ENCODE measurements at regions not wholly inside any gene's neighbourhood (a gene's known extent, or its start where the extent isn't known, plus 50 kb on each side); places are given as distances from the start of the nearest gene placed in this dataset.

DNA sequence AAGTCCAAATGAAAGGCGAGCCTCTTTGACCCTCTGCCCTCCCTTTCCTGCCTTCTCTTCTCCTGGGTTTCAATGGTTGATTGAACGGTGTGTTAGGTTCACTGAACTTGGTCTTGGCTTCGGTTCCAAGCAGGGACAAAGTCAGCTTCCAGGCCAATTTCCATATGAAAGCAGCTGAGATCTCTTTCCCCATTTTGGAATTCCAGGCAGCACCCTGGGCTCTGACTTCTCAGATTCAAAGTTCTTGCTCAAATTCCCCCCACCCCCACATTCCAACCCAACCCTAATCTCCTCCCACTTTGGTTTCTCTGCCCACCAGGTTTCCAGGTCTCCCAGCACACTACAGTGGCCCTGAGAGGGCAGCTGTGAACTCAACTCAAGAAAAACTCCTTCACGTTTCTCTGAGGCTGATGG lies 231.0 kb downstream of the INSIG2 start:
- no peaks in the 10 kb centered on the region for H3K36me3 ChIP-seq (ENCODE audit: insufficient read depth, low read length)
- H3K4me3 ChIP-seq (ENCODE audit: low read length) = peak overlapping the region; percentile 39
- H3K27me3 ChIP-seq (ENCODE audit: insufficient read depth, low read length) = no peaks in the 10 kb centered on the region
- peak overlapping the region; percentile 93 for H3K27ac ChIP-seq (ENCODE audit: low read depth, low read length)
- no peaks in the 10 kb centered on the region for H3K9me3 ChIP-seq (ENCODE audit: insufficient read depth, low read depth, low read length)
- WGBS = 0% methylated on average over 3 of the region's 4 CpGs
- peak overlapping the region; percentile 67 for H3K9ac ChIP-seq (ENCODE audit: low read depth, low read length)
- H3K4me1 ChIP-seq (ENCODE audit: insufficient read depth, low read length) = peaks cover 55% of the 10 kb centered on the region

DNA sequence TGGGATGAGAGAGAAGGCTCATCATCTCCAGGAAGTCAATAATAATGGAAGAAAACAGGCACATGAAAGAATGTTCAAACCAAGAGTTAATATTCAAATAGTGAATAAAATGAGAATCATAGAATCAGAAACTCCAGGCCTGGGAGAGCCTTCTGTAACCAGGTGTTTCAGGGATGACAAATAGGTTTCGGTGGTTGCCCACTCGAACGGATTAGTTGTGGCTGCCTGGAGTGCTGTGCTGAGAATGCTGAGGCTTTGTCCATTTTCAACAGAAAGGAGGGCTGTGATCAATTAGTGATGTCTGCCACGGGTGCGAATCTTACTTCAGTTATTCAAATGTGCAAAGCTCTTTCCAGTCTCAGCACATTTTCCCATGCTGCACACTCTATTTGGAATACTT lies 227.3 kb downstream of the INSIG2 start:
- Histone ChIP-seq H3K9me3 (ENCODE audit: insufficient read depth, low read depth, low read length) (no peaks in the 10 kb centered on the region), H3K4me1 (ENCODE audit: insufficient read depth, low read length) (peaks cover 54% of the 10 kb centered on the region), H3K4me3 (ENCODE audit: low read length) (no peak overlapping the region), H3K9ac (ENCODE audit: low read depth, low read length) (no peak overlapping the region), H3K27me3 (ENCODE audit: insufficient read depth, low read length) (no peaks in the 10 kb centered on the region), H3K27ac (ENCODE audit: low read depth, low read length) (no peak overlapping the region), H3K36me3 (ENCODE audit: insufficient read depth, low read length) (no peaks in the 10 kb centered on the region)
- 92% methylated on average over 5 of the region's 5 CpGs for WGBS

DNA sequence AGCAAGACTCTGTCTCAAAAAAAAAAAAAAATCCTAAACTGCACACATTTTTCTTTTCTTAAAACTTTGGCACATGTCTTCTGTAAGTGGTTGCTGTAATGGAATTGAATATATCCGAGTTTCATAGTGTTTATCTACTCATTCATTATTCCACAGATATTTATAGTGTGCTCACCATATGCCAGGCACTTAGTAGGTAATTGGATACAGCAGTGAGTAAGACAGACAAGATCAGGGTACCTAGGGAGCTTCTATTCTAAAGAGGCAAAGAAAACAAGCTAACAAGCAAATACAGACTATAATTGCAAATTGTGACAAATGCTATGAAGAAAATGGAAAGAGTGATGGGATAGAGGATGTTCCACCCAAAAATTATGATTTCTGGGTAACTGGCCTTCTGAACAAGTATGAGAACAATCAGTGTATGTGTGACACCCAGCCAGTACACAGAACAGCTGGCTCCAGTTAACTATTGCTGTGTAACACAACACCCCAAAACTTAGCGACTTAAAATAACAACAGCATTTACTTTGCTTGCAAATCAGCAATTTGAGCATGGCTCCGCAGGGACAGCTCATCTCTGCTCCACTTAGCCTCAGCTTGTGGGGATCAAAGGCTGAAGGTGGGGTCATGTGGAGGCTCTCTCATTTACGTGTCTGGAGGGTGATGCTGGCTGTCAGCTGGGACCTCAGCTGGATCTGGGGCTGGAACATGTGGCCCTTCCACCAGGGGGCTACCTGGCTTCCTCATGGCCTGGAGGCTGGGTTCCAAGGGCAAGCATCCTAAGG lies 224.9 kb downstream of the INSIG2 start:
- Histone ChIP-seq H3K9me3 (ENCODE audit: insufficient read depth, low read depth, low read length) (no peaks in the 10 kb centered on the region), H3K4me1 (ENCODE audit: insufficient read depth, low read length) (peaks cover 39% of the 10 kb centered on the region), H3K4me3 (ENCODE audit: low read length) (no peak overlapping the region), H3K27me3 (ENCODE audit: insufficient read depth, low read length) (peaks cover 7% of the 10 kb centered on the region; the same call in 1 of the 2 replicates), H3K36me3 (ENCODE audit: insufficient read depth, low read length) (no peaks in the 10 kb centered on the region), H3K27ac (ENCODE audit: low read depth, low read length) (no peak overlapping the region), H3K9ac (ENCODE audit: low read depth, low read length) (no peak overlapping the region)
- 22% methylated on average over 3 of the region's 4 CpGs for WGBS

DNA sequence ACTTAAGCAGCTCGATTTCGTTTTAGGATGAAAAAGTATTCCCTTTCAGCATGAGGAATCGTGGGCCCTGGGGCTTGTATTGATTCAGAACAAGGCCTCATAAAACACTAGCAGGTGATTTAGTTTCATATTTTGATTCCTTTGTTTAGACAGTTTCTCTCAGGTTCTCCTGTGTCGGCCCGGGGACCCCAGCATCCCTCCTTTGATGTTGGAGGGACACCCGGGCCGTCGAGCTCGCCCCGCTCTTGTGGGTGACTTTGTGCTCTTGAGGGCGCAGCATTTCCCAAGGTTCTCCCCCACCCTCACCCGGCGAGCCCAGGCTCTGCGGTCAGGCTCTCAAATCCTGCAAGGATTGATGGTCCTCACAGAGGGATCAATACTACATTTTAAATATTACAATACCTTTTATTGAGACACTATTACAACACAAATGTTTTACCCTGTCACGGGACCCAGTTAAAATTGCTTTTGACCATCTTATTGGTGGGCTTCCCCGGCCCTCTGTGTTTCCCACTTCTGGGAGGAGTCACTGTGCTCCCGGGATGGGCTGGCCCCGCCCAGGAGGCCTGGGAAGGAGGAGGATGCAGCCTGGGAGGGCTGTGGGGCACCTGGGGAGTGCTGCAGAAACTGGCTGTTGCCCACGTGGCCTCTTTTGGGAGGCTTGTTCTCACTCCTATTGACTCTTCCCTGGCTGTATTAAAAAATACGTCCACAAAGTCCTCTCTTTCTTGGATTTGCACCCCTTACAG lies 222.6 kb downstream of the INSIG2 start:
- peaks cover 22% of the 10 kb centered on the region for H3K4me1 ChIP-seq (ENCODE audit: insufficient read depth, low read length)
- H3K27ac ChIP-seq (ENCODE audit: low read depth, low read length) = peak overlapping the region; percentile 91

DNA sequence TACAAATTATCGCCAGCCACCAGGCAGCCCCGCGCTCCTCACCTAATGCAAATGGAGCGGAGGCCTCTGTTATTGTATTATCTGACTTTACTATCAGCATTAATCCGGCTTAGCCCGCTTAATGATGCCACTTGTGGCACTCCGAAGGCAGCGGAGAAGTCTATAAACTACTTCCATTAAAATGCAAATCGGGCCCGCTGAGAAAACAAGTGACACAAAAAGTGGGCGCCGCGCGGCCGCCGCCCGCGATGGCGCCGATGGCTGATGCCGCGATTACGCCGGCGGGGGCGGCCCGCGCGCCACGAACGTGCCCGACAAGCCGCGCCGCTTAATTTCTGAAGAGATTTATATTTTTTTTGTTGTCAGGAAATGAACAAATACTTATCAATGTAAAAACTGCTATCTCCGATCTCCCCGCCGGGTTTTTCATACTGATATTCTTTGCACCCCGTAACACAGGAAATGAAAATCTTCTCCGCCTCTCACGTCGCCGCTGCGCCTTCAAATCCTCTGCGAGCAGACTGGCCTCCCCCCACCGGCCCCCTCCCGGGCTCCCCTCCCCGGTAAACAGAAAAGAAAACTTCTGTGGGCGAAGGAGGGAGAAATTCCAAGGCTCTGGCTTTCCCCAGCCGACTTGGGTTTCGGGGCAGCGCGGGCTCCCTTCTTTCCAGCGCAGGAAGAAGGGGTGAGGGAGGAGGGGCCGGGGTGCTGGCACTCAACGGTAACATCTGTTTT lies 221.8 kb downstream of the INSIG2 start:
- H3K27me3 ChIP-seq (ENCODE audit: insufficient read depth, low read length) = peaks cover 8% of the 10 kb centered on the region; the same call in 1 of the 2 replicates
- peak overlapping the region; percentile 74 for H3K4me3 ChIP-seq (ENCODE audit: low read length)
- under 1% methylated on average over 56 of the region's 56 CpGs for WGBS
- H3K9ac ChIP-seq (ENCODE audit: low read depth, low read length) = peak overlapping the region; percentile 85
- no peaks in the 10 kb centered on the region for H3K9me3 ChIP-seq (ENCODE audit: insufficient read depth, low read depth, low read length)
- peak overlapping the region; percentile 91 for H3K27ac ChIP-seq (ENCODE audit: low read depth, low read length)
- H3K36me3 ChIP-seq (ENCODE audit: insufficient read depth, low read length) = no peaks in the 10 kb centered on the region
- peaks cover 22% of the 10 kb centered on the region for H3K4me1 ChIP-seq (ENCODE audit: insufficient read depth, low read length)

More for the DNA sequence above, 222.6 kb downstream of the INSIG2 start:
- Histone ChIP-seq H3K9me3 (ENCODE audit: insufficient read depth, low read depth, low read length) (no peaks in the 10 kb centered on the region), H3K9ac (ENCODE audit: low read depth, low read length) (peak overlapping the region; percentile 85), H3K4me3 (ENCODE audit: low read length) (peak overlapping the region; percentile 74), H3K27me3 (ENCODE audit: insufficient read depth, low read length) (peaks cover 8% of the 10 kb centered on the region; the same call in 1 of the 2 replicates), H3K36me3 (ENCODE audit: insufficient read depth, low read length) (no peaks in the 10 kb centered on the region)
- WGBS = 22% methylated on average over 20 of the region's 20 CpGs

DNA sequence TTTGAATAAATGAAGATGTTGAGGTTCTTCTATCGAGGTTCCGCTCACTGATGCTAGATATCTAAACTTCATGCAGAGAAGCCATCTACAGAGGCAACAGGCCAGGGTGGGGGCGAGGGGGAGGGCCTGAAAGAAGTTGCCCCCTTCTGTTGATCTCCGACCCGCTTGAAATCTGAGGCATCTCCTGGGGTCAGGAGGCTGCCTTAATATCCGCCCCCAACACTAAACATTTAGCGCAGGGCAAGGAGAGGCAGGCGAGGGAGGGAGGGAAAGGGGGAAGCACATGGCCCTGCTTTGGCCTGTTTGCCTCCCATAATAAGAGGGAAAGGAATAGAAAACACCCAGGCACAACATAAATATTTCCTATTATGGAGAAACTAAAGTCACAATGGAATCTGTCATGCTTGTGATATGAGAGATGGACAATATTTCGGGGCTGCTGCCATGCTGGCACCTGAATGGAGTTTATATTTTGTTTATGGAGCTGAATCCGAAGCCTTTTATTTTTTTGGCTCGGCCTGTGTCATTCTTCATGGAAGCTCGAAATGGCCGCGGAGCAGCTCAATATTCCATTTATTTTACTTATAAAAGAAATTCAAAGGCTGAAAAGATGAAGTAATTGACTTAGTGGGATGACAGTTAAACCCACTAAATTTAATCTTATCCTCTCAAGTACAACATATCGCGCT lies 221.1 kb downstream of the INSIG2 start:
- peak overlapping the region; percentile 91; the same call in 1 of the 2 replicates for H3K27ac ChIP-seq (ENCODE audit: low read depth, low read length)
- H3K4me3 ChIP-seq (ENCODE audit: low read length) = peak overlapping the region; percentile 74
- H3K36me3 ChIP-seq (ENCODE audit: insufficient read depth, low read length) = no peaks in the 10 kb centered on the region
- H3K27me3 ChIP-seq (ENCODE audit: insufficient read depth, low read length) = peaks cover 8% of the 10 kb centered on the region; the same call in 1 of the 2 replicates
- peaks cover 22% of the 10 kb centered on the region for H3K4me1 ChIP-seq (ENCODE audit: insufficient read depth, low read length)
- H3K9me3 ChIP-seq (ENCODE audit: insufficient read depth, low read depth, low read length) = no peaks in the 10 kb centered on the region
- H3K9ac ChIP-seq (ENCODE audit: low read depth, low read length) = peak overlapping the region; percentile 85
- 71% methylated on average over 10 of the region's 16 CpGs for WGBS

DNA sequence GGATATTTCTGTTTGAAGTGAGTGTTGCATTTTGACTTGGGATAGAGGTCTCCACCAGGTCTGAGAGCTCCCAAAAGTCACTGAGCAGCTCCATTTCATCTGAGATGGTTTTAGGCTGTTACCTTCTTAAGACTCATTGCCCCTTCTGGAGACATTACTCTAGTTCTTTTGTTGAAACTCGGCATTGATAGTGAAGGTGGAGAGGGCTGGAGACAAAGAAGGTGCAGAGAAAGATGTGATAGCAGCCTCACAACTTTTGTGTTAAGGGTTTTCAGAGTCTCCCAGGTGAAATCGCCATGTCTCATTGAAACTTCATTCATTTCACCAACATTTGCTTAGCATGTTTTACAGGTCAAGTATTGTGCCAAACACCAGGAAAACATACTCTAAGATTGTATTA lies 219.6 kb downstream of the INSIG2 start:
- no peak overlapping the region for H3K27ac ChIP-seq (ENCODE audit: low read depth, low read length)
- no peak overlapping the region for H3K4me3 ChIP-seq (ENCODE audit: low read length)
- no peak overlapping the region for H3K9ac ChIP-seq (ENCODE audit: low read depth, low read length)
- H3K36me3 ChIP-seq (ENCODE audit: insufficient read depth, low read length) = no peaks in the 10 kb centered on the region
- H3K9me3 ChIP-seq (ENCODE audit: insufficient read depth, low read depth, low read length) = no peaks in the 10 kb centered on the region
- H3K4me1 ChIP-seq (ENCODE audit: insufficient read depth, low read length) = peaks cover 9% of the 10 kb centered on the region
- H3K27me3 ChIP-seq (ENCODE audit: insufficient read depth, low read length) = peaks cover 8% of the 10 kb centered on the region; the same call in 1 of the 2 replicates
- WGBS = 45% methylated on average over 2 of the region's 2 CpGs

DNA sequence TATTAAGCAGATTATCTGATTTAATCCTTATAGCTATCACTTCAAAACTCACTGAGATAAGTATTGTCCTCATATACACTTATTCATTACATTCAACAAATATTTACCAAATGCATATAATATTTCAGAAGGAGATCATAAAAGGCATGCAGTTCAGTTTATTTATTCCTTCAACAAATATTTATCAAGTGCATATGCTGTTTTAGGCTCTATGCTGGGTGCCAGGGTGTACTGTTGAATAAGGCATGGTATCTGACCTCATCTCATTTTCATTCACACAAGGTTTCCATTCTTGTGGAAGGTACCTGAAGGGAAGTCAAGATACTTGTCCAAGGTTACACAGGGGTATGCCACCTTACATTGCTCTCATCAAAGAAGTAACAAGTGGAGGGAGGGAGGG lies 213.0 kb downstream of the INSIG2 start:
- Histone ChIP-seq H3K27me3 (ENCODE audit: insufficient read depth, low read length) (no peaks in the 10 kb centered on the region), H3K27ac (ENCODE audit: low read depth, low read length) (no peak overlapping the region), H3K36me3 (ENCODE audit: insufficient read depth, low read length) (no peaks in the 10 kb centered on the region), H3K4me3 (ENCODE audit: low read length) (no peak overlapping the region), H3K9ac (ENCODE audit: low read depth, low read length) (no peak overlapping the region), H3K4me1 (ENCODE audit: insufficient read depth, low read length) (no peaks in the 10 kb centered on the region), H3K9me3 (ENCODE audit: insufficient read depth, low read depth, low read length) (no peaks in the 10 kb centered on the region)

DNA sequence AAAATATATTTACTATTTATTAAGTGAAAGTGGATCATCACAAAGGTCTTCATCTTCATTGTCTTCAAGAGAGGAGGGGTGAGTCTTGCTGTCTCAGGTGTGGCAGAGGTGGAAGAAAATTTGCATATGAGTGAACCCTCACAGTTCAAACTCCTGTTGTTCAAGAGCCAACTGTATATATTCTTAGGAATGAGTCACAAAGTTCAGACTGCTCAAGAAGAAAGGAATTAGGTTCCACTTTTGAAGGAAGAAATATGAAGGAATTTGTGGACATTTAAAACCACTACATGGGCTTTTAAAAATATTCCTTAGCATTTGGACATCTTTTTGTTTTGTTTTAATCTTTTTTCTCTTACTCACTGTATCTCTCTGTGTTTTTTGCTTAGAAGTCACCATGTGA lies 212.6 kb downstream of the INSIG2 start:
- H3K9me3 ChIP-seq (ENCODE audit: insufficient read depth, low read depth, low read length) = 0 out of 2 replicates have a peak, but pooled peaks cover 3% of the 10 kb centered on the region
- H3K27ac ChIP-seq (ENCODE audit: low read depth, low read length) = no peak overlapping the region
- no peaks in the 10 kb centered on the region for H3K27me3 ChIP-seq (ENCODE audit: insufficient read depth, low read length)
- no peak overlapping the region for H3K4me3 ChIP-seq (ENCODE audit: low read length)
- no peaks in the 10 kb centered on the region for H3K4me1 ChIP-seq (ENCODE audit: insufficient read depth, low read length)
- H3K9ac ChIP-seq (ENCODE audit: low read depth, low read length) = no peak overlapping the region
- H3K36me3 ChIP-seq (ENCODE audit: insufficient read depth, low read length) = no peaks in the 10 kb centered on the region

DNA sequence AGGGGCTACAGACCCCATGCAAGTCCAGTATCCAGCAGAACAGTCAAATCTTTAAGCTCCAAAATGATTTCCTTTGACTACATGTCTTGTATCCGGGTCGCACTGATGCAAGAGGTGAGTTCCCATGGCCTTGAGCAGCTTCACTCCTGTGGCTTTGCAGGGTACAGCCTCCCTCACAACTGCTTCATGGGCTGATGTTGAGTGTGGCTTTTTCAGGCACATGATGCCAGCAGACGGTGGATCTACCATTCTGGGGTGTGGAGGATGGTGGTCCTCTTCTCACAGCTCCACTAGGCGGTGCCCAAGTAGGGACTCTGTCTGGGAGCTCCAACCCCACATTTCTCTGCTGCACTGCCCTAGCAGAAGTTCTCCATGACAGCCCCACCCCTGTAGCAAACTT lies 208.4 kb downstream of the INSIG2 start:
- Histone ChIP-seq H3K4me1 (ENCODE audit: insufficient read depth, low read length) (no peaks in the 10 kb centered on the region), H3K9ac (ENCODE audit: low read depth, low read length) (no peak overlapping the region), H3K4me3 (ENCODE audit: low read length) (no peak overlapping the region), H3K9me3 (ENCODE audit: insufficient read depth, low read depth, low read length) (0 out of 2 replicates have a peak, but pooled peaks cover 3% of the 10 kb centered on the region), H3K27ac (ENCODE audit: low read depth, low read length) (no peak overlapping the region), H3K36me3 (ENCODE audit: insufficient read depth, low read length) (no peaks in the 10 kb centered on the region), H3K27me3 (ENCODE audit: insufficient read depth, low read length) (no peaks in the 10 kb centered on the region)
- WGBS = 94% methylated on average over 4 of the region's 4 CpGs
